ENCODE measurements at regions not wholly inside any gene's neighbourhood (a gene's known extent, or its start where the extent isn't known, plus 50 kb on each side); places are given as distances from the start of the nearest gene placed in this dataset.
A peak's percentile ranks its signal among the peaks of the same experiment; 100 is the strongest.
"Not testable (repeated sequence)": the region's sequence is repeated elsewhere in the genome, so short reads cannot be mapped to it uniquely, and the experiment has no call there.

DNA sequence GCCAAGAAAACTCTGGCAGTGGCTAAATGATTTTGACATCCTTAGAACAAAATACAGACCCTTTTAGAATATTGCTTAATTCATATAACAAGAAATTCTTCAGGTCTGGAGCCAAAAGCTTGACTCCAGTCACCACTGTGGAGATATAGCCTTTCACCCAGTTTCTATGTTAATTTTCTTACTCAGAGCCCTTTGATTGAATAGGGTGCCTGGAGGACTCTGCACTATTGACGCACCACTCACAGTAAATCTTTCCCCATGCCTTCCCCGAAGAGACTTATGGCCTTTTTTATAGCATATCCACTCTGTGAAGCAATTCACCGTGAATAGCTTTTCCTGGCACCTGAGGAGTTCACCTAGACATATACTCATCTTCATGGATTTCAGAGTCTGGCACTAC is 613.8 kb downstream of the ZWINT start:
- DNase-seq, result no peak

DNA sequence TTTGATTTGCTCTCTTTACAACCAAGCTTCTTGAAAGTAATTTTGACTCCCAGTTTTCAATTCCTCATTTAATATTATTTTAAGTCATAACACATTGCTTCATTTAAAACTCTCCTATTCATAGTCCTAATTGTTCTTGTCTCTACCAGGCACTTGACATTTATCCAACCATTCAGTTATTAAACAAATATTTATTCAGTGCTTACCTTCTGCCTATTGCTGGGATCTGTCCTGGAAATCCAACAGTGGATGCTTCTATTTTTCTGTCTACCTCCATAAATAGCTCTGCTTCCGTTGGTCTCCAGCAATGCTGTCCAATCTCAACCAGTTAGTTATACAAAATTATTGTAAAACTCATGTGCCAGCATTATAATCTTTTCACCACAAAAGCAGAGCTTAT is 615.1 kb downstream of the ZWINT start:
- DNase-seq, result no peak

DNA sequence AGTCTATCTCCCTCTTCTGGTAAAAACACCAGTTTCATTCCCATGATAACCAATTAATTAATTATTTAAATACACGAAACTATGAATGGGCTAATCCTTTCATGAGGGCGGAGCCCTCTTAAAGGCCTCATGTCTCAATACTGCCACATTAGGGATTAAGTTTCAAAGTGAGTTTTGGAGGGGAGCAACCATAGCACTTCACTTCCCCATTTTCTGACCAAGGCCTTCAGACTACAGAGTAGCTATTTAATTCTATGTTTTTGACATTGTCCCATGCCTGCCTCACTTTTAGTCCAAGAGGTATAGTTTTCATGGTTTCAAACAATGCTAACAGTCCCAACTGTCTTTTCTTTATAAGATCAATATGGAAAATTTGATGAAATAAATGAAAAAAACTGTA is 618.6 kb downstream of the ZWINT start:
- no peak for DNase-seq

DNA sequence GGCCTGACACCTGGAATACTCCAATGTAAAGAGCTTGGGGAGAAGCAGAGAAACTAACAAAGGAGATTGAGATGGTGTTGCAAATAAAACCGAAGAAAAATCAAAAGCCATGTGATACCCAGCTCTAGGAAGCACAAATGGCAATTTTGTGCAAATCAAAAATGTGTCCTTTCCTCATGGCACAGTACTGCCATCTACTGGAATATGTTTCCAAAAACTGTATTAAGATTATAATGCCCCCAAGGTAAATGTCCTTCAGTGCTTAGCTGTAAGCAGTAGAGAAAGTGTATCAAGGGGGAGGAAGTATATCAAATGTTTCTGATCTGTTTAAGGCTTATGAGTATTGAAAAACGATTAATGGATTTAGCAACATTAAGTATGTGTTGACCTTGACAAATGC is 620.3 kb downstream of the ZWINT start:
- peak; percentile 28 for DNase-seq

DNA sequence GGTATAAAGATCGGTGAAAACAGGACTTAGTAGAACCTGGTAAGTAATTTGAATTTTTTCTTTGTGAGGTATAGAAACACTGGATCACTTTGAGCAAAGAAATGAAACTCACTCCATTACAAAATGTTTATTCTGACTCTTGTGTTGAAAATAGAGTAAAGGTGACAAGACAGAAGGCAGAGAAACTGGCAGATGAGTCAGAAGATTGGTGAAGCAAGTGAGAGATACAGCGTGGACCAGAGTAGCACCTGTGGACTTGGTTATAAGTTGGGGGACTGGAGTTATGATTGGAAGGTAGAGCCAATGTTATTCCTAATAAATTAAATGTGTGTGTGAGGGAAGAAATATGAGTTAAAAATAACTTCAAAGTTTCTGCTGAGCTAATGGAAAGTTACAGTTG is 620.9 kb downstream of the ZWINT start:
- DNase-seq, result no peak

DNA sequence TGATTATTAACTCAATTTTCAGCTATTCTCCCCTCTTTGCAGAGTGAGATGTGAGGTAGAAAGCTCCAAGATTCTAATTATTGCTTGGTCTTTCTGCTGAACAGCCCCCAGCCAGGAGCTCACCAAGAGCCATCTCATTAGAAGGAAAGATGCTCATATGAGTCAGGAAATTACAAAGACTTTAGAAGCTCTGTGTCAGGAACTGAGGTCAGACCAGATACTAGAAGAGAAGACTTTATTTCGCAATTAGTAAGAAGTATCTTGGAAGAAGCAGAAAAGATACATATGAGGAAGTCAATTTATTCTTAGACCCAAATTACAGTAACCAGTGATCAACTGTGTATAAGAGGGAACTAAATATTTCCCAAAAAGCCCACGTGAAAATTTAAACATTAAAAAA is 626.9 kb downstream of the ZWINT start:
- no peak for DNase-seq

DNA sequence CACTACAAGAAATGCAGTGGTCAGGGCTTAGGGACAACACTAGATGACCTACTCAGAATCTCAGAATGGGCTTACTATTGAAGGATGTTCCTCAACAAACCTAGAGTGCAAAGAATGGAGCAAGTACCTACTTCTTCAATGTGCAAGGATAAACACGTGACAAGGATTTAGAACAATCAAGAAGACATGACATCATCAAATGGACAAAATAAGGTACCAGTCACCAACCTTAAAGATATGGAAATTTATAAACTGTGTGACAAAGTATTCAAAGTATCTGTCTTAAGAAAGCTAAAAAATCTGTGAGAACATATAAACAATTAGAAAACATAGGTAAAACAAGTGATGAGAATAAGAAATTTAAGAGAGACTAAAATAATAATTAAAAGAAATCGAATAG is 656.1 kb downstream of the ZWINT start:
- no peak for DNase-seq

DNA sequence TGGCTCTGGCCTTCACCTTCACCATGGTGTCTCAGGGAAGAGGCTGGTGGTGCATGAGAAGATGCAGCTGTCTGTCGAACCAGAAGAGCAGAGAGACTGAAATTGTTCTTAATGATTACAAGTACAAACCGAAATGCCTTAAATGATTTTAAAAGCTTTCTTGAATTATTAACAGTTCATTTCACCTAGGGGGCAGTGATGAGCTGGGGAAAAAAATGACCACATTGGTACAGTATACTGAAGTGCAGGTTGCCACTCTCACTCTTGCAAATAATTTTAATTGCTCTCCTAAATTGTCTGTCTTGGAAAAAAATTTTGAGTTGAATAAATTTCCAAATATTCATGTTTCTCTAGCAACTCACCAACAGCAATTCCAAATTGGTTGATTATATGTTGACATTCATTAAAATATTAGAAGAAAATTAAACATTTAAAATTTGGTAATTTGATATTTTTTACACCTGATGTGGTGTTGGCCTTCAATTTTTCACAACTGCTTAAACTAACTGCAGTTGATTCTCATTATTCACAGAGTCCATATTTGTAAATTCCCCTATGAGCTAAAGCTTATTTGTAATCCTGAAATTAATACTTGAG is 692.6 kb downstream of the ZWINT start:
- DNase-seq, result peak; percentile 2

DNA sequence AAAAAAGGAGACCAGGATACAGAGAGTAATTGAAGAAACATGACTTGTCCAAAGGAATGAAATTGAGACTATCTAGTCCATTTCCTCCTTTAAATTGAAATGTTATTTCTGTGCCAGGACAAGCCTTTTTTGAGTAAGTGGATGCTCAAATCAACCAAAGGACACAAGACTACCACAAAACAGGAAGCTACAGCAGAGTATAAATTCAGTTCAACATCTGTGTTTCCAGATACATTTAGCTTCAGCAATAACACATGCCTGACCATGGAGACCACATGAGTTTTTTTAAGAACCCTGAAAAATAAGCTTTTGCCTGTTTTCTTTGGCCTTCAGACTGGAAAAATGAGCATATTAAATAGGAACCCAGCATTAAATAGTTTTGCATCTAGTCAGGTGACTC is 707.5 kb downstream of the ZWINT start:
- no peak for DNase-seq

DNA sequence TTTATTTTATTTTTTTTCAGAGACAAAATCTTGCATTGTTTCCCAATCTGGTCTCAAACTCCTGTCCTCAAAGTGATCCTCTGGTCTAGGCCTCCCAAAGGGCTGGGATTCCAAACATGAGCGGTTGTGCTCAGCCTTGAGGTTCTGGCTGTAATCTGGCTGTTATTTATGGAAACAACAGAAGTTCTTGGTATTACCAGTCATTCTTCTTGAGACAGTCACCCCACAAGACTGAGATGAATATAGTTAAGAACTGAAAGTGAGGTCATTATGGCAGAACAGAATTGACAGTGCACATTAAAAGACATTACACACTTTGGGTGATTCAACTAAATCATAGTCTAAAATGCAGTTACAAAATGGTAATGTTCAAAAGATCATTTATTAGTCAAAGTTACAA is 719.5 kb downstream of the ZWINT start:
- DNase-seq, result no peak

DNA sequence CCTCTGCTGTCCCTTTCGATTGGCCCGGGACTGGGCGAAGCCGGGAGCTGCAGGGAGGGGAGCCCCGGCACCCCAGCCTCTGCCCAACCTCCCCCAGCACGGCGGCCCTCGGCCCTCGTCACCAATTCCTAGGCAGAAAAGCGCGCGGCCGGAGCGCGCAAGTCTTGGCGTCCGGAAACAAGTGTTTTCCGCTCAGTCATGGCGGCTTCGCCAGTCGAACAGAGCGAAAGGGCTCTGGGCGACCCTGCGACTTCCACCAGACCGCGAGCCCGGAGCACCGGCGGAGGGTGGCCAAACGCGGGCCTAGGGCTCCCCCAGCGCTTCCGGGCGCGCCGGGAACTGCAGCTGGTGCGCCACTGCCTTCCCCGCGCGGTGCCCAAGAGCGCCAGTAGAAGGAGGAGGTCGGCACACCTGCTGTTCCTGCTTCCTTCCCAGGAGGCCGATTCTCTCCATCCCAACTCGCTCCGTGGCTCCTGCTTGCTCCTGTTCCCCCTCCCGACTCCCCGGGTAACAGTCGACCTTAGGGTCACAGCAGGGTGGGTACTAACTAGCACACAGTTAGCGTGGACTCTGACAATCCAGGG is 729.9 kb downstream of the ZWINT start:
- peak; percentile 82 for DNase-seq

DNA sequence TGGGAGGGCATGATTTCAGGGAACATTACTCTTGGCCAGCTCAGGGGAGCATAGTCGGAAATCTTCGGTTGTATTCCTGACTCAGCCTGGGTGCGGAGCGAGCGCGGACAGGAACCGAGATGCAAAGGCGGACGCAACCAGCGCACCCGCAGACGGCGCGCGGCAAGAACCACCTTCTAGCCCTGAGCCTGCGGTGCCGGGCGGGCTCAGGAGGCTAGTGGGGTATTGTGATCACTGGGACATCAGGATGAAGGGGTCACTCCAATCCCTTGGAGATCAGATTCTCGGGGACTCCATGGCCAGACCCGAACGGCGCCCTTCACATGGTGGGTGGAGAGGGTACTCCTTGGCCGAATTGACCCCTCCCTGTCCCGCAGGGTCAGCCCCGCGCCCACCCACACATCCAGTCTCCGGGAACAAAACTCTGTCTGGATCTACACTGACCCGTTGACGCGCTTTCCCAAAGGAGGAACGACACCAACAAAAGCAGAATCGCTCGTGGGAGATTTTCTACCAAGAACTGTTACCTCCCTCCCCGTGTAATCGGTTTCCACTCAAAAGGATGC is 730.5 kb downstream of the ZWINT start:
- DNase-seq, result peak; percentile 34

DNA sequence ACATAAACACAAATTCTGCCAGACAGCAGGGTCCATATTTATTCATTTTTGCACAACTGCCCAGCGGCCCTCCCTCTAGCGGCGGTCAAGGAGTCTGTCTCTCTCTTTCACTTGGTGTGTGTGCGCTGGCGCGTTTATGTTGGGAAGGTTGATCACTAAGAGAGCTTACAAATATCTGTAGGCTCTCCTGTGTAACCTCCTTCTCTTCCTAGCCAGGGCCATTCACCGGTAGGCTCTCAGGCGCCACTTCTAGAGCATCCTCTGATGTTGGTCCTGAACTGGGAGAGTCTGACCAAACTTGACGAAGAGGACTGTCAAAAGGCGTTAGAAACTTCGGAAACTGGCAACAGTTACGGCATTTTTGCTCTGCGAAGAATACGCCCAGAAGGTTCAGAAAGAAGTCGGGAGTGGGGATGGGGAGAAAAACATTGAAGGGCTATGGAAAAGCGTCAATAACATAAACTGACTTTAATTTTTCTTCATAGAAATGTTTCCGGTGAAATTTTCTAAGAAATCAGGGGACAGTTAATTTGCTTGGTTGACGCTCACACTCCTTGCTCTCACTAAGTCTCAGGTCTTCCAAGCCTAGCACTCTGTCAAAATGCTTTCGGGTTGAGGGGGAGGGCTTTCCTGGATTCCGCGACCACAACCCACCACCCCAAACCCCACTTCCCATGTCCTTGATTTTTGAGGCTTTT is 731.1 kb downstream of the ZWINT start:
- peak; percentile 68 for DNase-seq

DNA sequence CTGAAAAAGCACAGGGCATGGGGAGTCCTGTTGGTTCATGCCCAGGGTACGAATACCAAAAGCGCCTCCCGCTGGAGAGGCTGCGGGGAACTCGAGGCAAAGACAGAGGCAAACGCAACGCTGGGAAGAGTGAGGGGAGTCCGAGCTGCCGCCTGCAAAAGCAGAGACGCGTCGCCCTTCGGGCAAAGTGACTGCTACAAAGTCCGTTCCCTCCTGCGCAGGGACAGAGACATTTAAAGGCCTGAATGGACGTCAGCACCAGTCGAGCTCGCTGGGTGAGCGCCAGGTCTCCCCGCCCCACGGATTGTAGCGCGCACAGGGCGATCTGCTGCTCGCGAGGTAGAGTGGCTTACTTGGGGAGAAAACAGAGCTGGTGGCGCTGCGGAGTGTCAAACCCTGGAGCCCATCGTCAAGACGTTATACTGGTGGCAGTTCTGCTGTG is 732.8 kb downstream of the ZWINT start:
- DNase-seq, result peak; percentile 42

DNA sequence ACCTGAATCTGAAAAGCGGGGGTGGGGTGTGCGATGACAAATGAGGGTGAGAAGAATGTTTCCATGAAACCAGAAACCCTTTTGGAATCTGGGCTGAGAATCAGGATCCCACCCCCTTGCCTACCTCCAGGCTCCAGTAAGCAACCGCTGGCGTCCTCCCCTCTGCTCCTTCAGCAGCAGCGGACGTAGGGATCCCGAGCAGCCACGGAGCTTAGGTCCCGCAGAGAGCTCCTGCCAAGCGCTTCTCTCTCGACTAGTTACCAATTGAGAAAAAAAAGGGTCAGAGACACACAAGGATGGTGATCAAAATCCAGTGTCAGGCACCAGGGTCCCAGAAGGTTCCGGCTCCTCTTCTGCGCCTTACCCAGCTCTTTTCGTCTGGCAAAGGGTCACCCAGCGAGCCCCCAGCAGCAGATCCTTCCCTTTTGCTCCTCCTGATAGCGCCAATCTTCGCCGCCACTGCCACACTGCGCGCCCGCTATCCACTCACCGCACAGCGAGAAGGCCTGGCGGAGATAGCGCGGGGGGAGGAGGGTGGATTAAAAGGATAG is 733.5 kb downstream of the ZWINT start:
- peak; percentile 42 for DNase-seq

DNA sequence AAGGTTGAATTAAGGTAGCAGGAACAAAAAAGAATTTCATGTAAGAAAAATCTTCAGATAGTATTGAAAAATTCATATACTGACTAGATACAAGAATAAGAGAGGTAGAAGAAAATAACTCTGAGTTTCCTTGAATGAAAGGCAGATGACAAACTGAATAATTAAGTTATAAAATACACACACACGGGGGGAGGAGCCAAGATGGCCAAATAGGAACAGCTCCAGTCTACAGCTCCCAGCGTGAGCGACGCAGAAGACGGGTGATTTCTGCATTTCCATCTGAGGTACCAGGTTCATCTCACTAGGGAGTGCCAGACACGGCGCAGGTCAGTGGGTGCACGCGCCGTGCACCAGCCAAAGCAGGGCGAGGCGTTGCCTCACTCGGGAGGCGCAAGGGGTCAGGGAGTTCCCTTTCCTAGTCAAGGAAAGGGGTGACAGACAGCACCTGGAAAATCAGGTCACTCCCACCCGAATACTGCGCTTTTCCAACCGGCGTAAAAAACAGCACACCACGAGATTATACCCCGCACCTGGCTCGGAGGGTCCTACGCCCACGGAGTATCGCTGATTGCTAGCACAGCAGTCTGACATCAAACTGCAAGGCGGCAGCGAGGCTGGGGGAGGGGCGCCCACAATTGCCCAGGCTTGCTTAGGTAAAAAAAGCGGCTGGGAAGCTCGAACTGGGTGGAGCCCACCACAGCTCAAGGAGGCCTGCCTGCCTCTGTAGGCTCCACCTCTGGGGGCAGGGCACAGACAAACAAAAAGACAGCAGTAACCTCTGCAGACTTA is 759.2 kb downstream of the ZWINT start:
- DNase-seq, result not testable (repeated sequence)

DNA sequence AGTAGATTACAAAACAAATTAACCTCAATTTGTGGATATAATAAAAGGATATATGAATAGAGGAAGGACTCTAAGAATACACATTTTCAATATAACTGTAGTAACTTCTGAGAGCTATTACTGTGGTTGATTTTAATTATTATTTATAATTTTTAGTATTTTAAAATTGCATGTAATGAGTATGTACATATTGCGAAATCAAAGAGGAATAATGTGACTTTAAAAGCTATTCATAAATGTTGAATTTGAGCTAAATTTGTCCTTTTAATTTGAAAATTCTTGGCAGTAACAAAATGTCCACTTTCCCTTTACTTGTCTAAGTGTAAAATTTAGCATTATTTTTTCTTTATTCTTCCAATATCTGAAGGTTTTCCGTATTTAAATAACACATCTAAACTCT is 750.6 kb upstream of the PCDH15 start:
- DNase-seq, result no peak

DNA sequence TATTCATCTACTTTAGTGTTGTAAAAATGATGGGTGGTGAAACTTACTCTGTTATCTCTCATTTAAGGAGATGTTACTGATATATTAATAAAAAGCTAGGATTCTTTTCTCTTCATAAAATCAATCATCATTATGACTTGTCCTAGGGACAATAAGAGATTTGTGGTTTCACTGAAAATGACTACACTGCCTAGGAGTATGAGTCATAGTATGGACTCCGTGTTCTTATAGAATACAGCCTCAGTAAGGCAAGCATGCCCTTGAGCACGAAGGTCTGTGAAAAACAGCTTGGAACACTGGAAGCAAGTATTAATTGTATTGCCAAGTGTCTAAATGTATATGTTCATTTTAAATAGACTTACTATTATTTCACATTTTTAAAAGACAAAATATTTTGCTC is 749.2 kb upstream of the PCDH15 start:
- no peak for DNase-seq

DNA sequence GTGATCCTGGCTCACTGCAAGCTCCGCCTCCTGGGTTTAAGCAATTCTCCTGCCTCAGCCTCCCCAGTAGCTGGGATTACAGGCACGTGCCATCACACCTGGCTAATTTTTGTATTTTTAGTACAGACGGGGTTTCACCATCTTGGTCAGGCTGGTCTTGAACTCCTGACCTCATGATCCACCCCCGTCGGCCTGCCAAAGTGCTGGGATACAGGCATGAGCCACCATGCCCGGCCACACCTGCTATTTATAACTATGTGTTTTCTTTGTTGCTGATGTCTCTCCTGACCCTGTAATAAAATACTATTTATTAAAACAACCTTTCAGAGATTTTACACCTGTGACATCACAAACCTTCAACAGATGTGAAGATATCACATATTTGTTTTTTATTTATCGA is 736.5 kb upstream of the PCDH15 start:
- not testable (repeated sequence) for DNase-seq

DNA sequence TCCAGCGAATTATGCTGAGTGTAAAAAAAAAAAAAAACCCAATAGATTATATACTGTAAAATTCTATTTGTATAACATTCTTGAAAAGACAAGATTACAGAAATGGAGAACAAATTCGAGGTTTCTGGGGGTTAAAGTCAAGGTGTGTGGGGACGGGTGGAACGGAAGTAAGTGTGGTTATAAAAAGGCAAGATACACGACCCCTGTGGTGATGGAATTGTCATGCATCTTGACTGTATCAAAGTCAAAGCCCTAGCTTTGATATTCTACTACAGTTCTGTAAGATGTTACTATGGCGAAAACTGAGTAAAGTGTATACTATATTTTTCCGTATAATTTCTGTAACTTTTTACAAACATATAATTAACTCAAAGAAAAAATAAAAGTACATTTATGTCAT is 718.2 kb upstream of the PCDH15 start:
- no peak for DNase-seq

DNA sequence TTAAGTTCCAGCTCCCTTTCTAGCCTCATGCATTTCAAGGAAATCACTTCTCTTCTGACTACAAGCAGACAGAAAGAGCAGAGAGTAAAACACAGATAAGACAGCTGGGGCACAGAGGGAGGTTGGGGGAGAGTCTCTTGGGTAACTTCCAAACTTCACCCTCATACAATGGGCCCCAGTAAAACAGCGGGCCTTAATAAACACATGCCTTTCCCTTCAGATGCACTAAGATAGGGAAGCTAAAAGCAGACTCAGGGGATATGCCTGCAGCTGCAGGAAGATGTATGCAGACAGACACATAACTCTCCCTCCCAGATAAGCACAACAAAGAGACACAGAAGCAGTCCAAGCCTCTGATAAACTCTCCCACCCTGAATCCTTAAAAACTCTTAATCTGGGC is 717.4 kb upstream of the PCDH15 start:
- DNase-seq, result not testable (repeated sequence)

DNA sequence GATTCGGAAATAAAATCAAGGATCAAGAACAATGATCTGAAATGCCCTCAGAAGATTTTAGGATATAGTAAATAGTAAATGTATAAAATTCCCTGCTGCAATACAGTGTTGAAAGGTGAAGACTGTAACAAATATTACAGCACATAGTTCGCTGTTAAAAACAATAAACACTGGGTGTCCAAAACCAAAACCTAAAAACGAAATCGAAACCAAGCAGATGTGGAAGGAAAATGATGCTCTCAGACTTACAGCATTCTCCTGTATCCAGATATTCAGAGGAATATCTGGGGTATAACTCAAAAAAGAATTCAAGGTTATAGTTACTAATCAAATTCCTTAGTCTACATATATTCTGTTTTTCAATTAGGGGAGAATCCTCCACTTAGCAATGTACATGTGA is 708.1 kb upstream of the PCDH15 start:
- DNase-seq, result no peak

All from renal pelvis (tissue), 1 donor.